HG03064 (cell line): ENCODE measurements at regions not wholly inside any gene's neighbourhood (a gene's known extent, or its start where the extent isn't known, plus 50 kb on each side); places are given as distances from the start of the nearest gene placed in this dataset.

Experiments used
- ATAC-seq: cut with Tn5 transposase; IDR thresholded peaks from one replicate; pipeline ENCODE4 v1.9.1; 2021; ENCODE audit warnings: low read depth; ENCODE audit not compliant: unreplicated experiment

GRCh38 chr20:6942266-6942665, 174.8 kb downstream of the BMP2 start:
- ATAC-seq, result no peak

- ATAC-seq, result no peak
Measured at GRCh38 chr20:6944292-6944691, 176.8 kb downstream of the BMP2 start.

DNA sequence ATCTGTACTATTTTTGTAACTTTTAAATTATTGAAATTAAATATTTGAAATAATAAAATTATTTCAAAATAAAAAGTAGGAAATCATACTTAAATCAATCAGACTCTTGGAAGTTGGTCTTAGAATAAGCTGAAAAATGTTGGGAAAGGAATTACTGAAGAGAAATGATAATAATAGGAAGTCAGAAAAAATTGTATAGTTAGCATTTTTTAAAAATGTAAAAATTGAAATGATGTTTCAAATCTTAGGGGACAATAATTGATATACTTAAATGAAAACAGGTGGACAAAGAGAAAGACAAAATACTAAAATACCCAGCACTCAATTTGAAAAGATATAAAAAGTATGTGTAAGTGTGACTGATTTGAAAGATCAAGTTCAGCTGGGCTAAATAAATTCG, 186.1 kb downstream of the BMP2 start:
- no peak for ATAC-seq

DNA sequence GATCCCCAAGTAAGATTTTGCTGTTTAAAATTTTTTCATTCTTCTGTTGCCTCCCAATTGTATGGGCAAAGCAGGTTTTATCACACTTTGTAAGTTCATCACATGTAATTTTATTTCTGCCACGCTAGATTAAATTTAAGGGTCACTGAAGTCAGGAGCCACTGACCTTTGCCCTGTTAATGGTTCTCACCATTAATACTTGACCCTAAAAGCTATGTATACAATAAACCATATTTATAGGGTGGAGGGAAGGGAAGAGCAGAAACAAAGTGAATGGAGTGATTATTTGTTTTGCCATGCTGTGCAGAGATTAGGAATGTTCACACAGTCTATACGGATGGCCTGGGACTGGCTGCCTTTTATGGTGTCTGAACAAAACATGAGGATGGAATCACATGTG, 186.7 kb downstream of the BMP2 start:
- ATAC-seq, result no peak

DNA sequence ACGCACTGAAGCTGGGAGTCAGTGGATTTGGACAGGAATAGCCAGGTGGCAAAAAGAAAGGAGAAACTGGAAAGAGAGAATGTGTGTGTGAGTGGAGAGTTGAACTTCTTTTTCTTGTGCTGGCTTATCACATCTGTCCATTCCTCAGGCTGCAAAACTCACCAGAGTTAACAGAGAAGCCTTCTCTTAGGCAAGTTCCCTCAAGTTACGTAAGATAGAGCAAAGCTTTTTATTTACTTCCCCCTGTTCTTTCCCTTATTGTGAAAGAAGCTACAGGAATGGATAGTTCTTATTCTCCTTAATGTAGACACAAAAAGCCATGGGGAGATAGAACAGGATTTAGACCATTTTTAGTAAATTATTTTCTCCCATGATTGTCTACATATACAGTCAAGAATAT, 188.6 kb downstream of the BMP2 start:
- no peak for ATAC-seq

DNA sequence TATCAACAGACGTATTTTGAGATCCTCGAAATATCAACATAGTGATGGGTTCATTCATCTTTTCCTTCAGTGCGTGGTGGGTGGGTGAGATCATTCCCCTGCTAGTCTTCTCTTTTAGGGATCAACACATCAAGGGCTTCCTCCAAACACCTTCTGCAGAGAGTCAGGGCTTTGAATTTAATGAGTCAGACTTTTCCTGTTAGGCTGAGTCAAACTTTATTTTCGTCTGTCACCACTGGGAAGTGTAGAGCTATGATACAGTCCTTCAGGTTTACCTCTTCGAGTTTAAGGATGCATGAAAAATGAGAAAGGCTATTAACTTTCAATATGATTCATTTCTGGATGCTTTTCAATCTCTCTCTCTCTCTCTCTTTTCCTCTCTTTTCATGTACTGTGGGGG, 189.1 kb downstream of the BMP2 start:
- no peak for ATAC-seq

DNA sequence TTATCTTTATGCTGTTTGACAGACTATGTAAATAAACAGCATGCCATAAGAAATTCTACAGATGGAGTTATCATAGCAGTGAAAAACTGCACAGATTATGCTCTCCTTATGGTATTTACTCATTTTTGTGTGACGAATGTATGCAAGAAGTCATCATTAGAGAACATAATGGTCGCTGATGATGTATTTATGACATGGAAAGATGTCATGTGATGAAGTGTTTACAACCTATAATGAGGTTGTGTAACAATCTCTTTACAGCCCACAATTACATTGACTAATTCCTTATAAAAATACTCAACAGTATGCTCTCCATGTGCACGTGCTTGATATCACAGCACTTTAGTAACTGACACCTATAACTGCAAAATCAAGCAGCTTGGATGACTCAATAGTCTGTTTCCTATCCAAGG, 192.4 kb downstream of the BMP2 start:
- ATAC-seq, result no peak

- no peak for ATAC-seq
Measured at GRCh38 chr20:6966721-6967120, 199.2 kb downstream of the BMP2 start.

DNA sequence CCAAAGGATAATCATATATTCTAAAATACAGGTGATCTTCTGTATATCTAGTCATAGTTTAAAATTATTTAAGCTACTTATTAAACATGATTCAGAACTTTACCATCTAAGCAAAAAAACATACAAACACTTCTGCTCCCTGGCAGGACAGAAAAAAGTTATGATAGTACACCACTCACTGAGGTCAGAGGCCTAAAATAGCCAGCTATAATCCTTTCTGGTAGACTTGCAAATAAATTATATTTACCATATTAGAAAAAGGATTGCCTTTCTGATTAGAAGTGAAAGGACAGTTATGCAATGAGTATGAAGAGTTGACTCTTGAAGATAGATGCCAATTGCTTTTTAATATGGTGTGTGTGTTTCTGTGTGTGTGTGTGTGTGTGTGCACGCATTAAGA, 207.4 kb downstream of the BMP2 start:
- ATAC-seq, result no peak

GRCh38 chr20:6975311-6975710, 207.8 kb downstream of the BMP2 start:
- ATAC-seq, result no peak

DNA sequence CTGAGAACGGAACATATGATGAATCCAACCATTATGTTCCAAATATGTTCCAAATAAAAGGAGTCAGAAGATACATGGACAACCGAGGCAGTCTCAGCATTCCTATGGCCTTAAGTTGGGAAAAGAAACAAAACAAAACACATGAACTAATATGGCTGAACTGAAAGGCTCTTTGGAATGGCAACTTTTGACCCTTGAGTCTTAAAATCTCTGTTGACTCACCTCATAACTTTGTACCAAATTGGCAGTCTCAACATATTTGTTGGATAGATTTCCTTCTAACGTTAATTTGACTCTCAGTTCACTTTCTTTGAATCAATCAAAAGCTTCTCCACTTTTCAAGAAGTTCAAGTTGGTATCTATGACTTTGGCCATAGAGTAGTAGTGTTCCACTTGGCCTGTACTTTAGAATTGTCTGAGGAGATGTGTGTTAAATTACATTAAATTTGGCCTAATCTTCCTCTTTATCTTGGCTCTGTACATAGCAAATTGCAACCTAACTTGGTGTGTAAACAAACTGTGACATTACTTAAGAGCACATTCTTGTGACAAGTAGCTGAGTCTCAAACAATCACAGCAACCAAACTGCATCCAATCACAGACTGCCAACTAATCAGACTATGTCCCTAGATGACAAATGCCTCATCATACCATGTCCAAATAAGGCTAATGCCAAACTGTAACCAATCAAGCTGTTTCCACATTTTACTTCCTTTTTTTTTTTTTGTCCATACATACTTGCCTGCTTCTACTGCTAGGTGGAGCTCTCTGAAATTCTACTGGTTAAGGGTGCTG, 208.8 kb downstream of the BMP2 start:
- no peak for ATAC-seq

- ATAC-seq, result no peak
Measured at GRCh38 chr20:6979621-6980020, 212.1 kb downstream of the BMP2 start.

DNA sequence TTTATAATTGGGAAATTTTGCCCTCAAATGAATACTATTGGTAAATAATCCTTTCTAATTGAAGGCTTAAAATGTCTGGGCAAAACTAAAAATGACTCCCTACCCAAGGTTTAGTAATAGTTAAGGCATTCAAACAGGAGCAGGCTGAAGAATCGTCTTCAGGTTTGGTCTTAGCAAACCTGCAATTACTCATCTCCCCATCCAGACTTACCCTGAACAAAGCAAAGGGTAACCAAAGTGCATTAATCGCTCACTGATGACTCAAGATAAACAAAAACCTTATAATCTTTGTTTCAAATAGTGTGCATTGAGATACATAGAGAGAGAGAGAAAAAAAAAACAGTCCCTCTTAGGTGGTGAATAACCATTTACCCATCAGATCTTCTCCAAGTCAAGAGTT, 225.5 kb downstream of the BMP2 start:
- no peak for ATAC-seq

DNA sequence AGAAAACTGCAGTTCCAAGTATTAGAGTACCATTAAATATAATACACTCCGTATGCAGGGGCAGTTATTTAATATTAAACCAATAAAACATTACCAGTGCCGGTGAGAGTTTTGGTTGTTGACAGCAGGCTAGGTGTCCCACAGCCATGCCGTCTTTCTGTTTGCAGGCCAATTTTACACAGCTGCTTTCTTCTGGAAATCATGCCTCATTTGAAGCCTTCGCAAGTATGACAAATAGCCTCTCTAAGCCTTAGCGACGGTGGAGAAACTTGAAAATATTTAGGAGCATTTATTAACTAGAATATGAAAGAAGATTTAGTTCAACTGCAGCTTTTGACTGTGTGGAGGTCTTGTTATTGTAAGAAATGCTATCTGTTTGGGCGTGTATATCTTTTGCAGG, 226.0 kb downstream of the BMP2 start:
- no peak for ATAC-seq

- ATAC-seq, result no peak
Measured at GRCh38 chr20:6994452-6994851, 227.0 kb downstream of the BMP2 start.

- no peak for ATAC-seq
Measured at GRCh38 chr20:6998909-6999308, 231.4 kb downstream of the BMP2 start.

GRCh38 chr20:6999381-6999780, 231.9 kb downstream of the BMP2 start:
- ATAC-seq, result no peak

- no peak for ATAC-seq
Measured at GRCh38 chr20:7003598-7003997, 236.1 kb downstream of the BMP2 start.

DNA sequence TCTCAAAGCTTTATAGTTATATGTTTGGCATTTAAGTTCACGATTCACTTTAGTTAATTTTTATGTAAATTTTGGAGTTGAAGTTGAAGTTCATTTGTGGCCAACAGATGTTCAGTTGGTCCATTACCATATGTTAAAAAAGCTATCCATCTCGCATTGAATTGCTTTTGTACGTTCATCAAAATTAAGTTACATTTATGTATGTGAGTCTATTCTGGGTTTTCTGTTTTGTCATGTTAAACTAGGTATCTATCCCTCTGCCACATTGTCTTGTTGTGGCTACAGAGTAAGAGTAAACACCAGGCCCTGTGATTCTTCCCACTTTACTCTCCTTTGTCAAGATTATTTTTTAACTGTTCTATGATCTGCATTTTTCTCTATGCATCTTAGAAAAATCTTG, 237.3 kb downstream of the BMP2 start:
- no peak for ATAC-seq

DNA sequence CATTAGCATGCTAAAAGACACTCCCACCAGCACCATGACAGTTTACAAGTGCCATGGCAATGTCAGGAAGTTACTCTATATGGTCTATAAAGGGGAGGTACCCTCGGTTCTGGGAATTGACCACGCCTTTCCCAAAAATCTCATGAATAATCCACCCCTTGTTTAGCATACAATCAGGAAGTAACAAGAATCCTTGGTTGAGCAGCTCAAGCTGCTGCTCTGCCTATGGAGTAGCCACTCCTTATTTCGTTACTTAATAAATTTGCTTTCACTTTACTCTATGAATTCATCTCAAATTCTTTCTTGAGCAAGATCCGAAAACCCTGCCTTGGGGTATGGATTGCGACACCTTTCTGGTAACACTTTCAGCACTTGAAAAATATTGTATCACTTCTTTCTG, 243.0 kb downstream of the BMP2 start:
- ATAC-seq, result no peak

GRCh38 chr20:7015257-7015656, 247.8 kb downstream of the BMP2 start:
- ATAC-seq, result no peak

DNA sequence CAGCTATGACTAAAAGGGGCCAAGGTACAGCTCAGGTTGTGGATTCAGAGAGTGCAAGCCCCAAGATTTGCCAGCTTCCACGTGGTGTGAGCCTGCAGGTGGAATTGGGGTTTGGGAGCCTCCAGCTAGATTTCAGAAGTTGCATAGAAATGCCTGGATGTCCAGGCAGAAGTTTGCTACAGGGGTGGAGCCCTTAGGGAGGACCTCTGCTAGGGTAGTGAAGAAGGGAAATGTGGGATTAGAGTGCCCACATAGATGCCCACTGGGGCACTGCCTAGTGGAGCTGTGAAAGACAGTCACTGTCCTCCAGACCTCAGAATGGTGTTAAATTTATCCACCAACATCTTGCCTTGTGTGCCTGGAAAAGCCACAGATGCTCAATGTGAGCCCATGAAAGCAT, 255.1 kb downstream of the BMP2 start:
- ATAC-seq, result no peak

DNA sequence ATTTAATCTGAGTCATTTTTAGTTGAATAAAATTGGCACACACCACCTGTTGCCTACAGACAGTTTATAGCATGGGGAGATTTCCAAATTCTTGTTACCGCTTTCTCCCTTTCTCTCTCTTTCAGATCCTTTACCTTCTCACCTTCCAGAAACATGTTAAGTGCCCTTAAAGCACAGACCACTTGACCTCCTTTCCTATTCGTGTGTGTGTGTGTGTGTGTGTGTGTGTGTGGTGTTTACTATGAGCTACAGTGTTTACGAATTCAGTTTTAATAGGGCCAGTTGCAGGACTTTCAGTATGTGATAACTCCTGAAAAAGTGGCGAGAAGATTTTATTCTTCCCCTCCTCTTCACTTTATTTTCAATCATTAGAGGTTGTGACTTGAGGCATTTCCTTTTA, 258.1 kb downstream of the BMP2 start:
- ATAC-seq, result no peak
